ENCODE measurements at regions not wholly inside any gene's neighbourhood (a gene's known extent, or its start where the extent isn't known, plus 50 kb on each side); places are given as distances from the start of the nearest gene placed in this dataset.

- Histone ChIP-seq H3K9ac (ENCODE audit: low read depth, low read length, poor library complexity, severe bottlenecking) (no peak overlapping the region), H3K4me3 (ENCODE audit: low read length, poor library complexity, severe bottlenecking) (no peak overlapping the region), H3K36me3 (ENCODE audit: insufficient read depth, low read length) (no peaks in the 10 kb centered on the region), H3K79me2 (ENCODE audit: insufficient read depth, low read length) (no peaks in the 10 kb centered on the region), H3K9me3 (ENCODE audit: insufficient read depth, low read depth, low read length) (no peaks in the 10 kb centered on the region), H2AFZ (ENCODE audit: low read length) (no peak overlapping the region), H3F3A (ENCODE audit: low read depth) (no peaks in the 10 kb centered on the region), H3K9me2 (replicated peaks; ENCODE audit: low read depth, low read length) (no peaks in the 10 kb centered on the region), H4K20me1 (ENCODE audit: insufficient read depth, low read length, poor library complexity, severe bottlenecking) (no peaks in the 10 kb centered on the region), H3K4me2 (ENCODE audit: low read depth, low read length, poor library complexity, severe bottlenecking) (no peak overlapping the region), H3K4me1 (ENCODE audit: insufficient read depth, low read length, poor library complexity, severe bottlenecking) (peaks cover 19% of the 10 kb centered on the region), H3K27me3 (ENCODE audit: insufficient read depth, low read length, poor library complexity, severe bottlenecking) (no peaks in the 10 kb centered on the region)
- TF ChIP-seq EZH2phosphoT487 (IDR thresholded peaks at IDR 0.05; ENCODE audit: borderline replicate concordance) (no peak), CTCF (conservative IDR thresholded peaks at IDR 0.05; ENCODE audit: low read length) (no peak)
Measured at GRCh38 chr21:14734833-14735232, 188.7 kb upstream of the SAMSN1 start.

GRCh38 chr21:14734191-14734590, 188.1 kb upstream of the SAMSN1 start:
- Histone ChIP-seq H3F3A (ENCODE audit: low read depth) (no peaks in the 10 kb centered on the region), H3K9ac (ENCODE audit: low read depth, low read length, poor library complexity, severe bottlenecking) (no peak overlapping the region), H3K4me3 (ENCODE audit: low read length, poor library complexity, severe bottlenecking) (no peak overlapping the region), H3K79me2 (ENCODE audit: insufficient read depth, low read length) (no peaks in the 10 kb centered on the region), H3K27me3 (ENCODE audit: insufficient read depth, low read length, poor library complexity, severe bottlenecking) (no peaks in the 10 kb centered on the region), H4K20me1 (ENCODE audit: insufficient read depth, low read length, poor library complexity, severe bottlenecking) (no peaks in the 10 kb centered on the region), H3K9me2 (replicated peaks; ENCODE audit: low read depth, low read length) (no peaks in the 10 kb centered on the region), H3K4me2 (ENCODE audit: low read depth, low read length, poor library complexity, severe bottlenecking) (no peak overlapping the region), H3K9me3 (ENCODE audit: insufficient read depth, low read depth, low read length) (no peaks in the 10 kb centered on the region), H2AFZ (ENCODE audit: low read length) (no peak overlapping the region), H3K4me1 (ENCODE audit: insufficient read depth, low read length, poor library complexity, severe bottlenecking) (peaks cover 19% of the 10 kb centered on the region), H3K36me3 (ENCODE audit: insufficient read depth, low read length) (no peaks in the 10 kb centered on the region)
- TF ChIP-seq EZH2phosphoT487 (IDR thresholded peaks at IDR 0.05; ENCODE audit: borderline replicate concordance) (no peak), CTCF (conservative IDR thresholded peaks at IDR 0.05; ENCODE audit: low read length) (no peak)

- H4K20me1 ChIP-seq (ENCODE audit: insufficient read depth, low read length, poor library complexity, severe bottlenecking), result no peaks in the 10 kb centered on the region
- no peaks in the 10 kb centered on the region for H3F3A ChIP-seq (ENCODE audit: low read depth)
- H3K4me1 ChIP-seq (ENCODE audit: insufficient read depth, low read length, poor library complexity, severe bottlenecking), result peaks cover 10% of the 10 kb centered on the region
- H3K4me3 ChIP-seq (ENCODE audit: low read length, poor library complexity, severe bottlenecking), result no peak overlapping the region
- H2AFZ ChIP-seq (ENCODE audit: low read length), result no peak overlapping the region
- H3K9me3 ChIP-seq (ENCODE audit: insufficient read depth, low read depth, low read length), result no peaks in the 10 kb centered on the region
- no peak for TF ChIP-seq CTCF (conservative IDR thresholded peaks at IDR 0.05; ENCODE audit: low read length)
- TF ChIP-seq EZH2phosphoT487 (IDR thresholded peaks at IDR 0.05; ENCODE audit: borderline replicate concordance), result no peak
- H3K36me3 ChIP-seq (ENCODE audit: insufficient read depth, low read length), result no peaks in the 10 kb centered on the region
- H3K27me3 ChIP-seq (ENCODE audit: insufficient read depth, low read length, poor library complexity, severe bottlenecking), result no peaks in the 10 kb centered on the region
- no peak overlapping the region for H3K4me2 ChIP-seq (ENCODE audit: low read depth, low read length, poor library complexity, severe bottlenecking)
- no peaks in the 10 kb centered on the region for H3K79me2 ChIP-seq (ENCODE audit: insufficient read depth, low read length)
- H3K9ac ChIP-seq (ENCODE audit: low read depth, low read length, poor library complexity, severe bottlenecking), result no peak overlapping the region
- H3K9me2 ChIP-seq (replicated peaks; ENCODE audit: low read depth, low read length), result no peaks in the 10 kb centered on the region
Measured at GRCh38 chr21:14725219-14725618, 179.1 kb upstream of the SAMSN1 start.

Measured in Loucy (cell line).